GM20431 (cell line): ENCODE measurements at regions not wholly inside any gene's neighbourhood (a gene's known extent, or its start where the extent isn't known, plus 50 kb on each side); places are given as distances from the start of the nearest gene placed in this dataset.
"Not testable (repeated sequence)": the region's sequence is repeated elsewhere in the genome, so short reads cannot be mapped to it uniquely, and the experiment has no call there.

Experiments
- in situ Hi-C: fragments of 300-500 bp; cut with MseI, MboI; formaldehyde crosslinking; loops from one replicate; pipeline ENCODE4 v1.15.0; 2020; ENCODE audit warnings: low sequenced_read_pairs; ENCODE audit not compliant: unreplicated experiment

GRCh38 chr4:42282081-42282901, 115.0 kb upstream of the SHISA3 start:
- in situ Hi-C loops = loop anchor here (25.0 kb wide), 2 partner anchors 320 to 580 kb away; no protein-coding TSS in a partner anchor

GRCh38 chr4:42284030-42284429, 113.3 kb upstream of the SHISA3 start:
- in situ Hi-C loops = loop anchor here (25.0 kb wide), 2 partner anchors 322 to 578 kb away; no protein-coding TSS in a partner anchor

GRCh38 chr4:42288876-42289275, 108.4 kb upstream of the SHISA3 start:
- in situ Hi-C loops = loop anchor here (25.0 kb wide), 2 partner anchors 327 to 573 kb away; no protein-coding TSS in a partner anchor

- in situ Hi-C loops = loop anchor here (25.0 kb wide), 2 partner anchors 330 to 570 kb away; no protein-coding TSS in a partner anchor
Measured at GRCh38 chr4:42292192-42292591, 105.1 kb upstream of the SHISA3 start.

- in situ Hi-C loops = loop anchor here (25.0 kb wide), 2 partner anchors 332 to 568 kb away; no protein-coding TSS in a partner anchor
Measured at GRCh38 chr4:42293967-42294813, 103.1 kb upstream of the SHISA3 start.

GRCh38 chr4:42296196-42296595, 101.1 kb upstream of the SHISA3 start:
- in situ Hi-C loops = loop anchor here (25.0 kb wide), 2 partner anchors 334 to 566 kb away; no protein-coding TSS in a partner anchor

- in situ Hi-C loops = no loop called here
Measured at GRCh38 chr4:42302348-42302747, 94.9 kb upstream of the SHISA3 start.

- in situ Hi-C loops = no loop called here
Measured at GRCh38 chr4:42306221-42307109, 90.8 kb upstream of the SHISA3 start.

- in situ Hi-C loops = no loop called here
Measured at GRCh38 chr4:42308247-42308646, 89.0 kb upstream of the SHISA3 start.

GRCh38 chr4:42309361-42310260, 87.7 kb upstream of the SHISA3 start:
- in situ Hi-C loops = no loop called here

GRCh38 chr4:42310358-42310757, 86.9 kb upstream of the SHISA3 start:
- in situ Hi-C loops = no loop called here

GRCh38 chr4:42310806-42311205, 86.5 kb upstream of the SHISA3 start:
- in situ Hi-C loops = no loop called here

GRCh38 chr4:42311591-42311990, 85.7 kb upstream of the SHISA3 start:
- in situ Hi-C loops = no loop called here

- in situ Hi-C loops = not testable (repeated sequence)
Measured at GRCh38 chr4:42313420-42313819, 83.9 kb upstream of the SHISA3 start.

- in situ Hi-C loops = no loop called here
Measured at GRCh38 chr4:42313872-42314271, 83.4 kb upstream of the SHISA3 start.

GRCh38 chr4:42315231-42315630, 82.1 kb upstream of the SHISA3 start:
- in situ Hi-C loops = no loop called here

- in situ Hi-C loops = no loop called here
Measured at GRCh38 chr4:42320822-42321388, 76.4 kb upstream of the SHISA3 start.

- in situ Hi-C loops = no loop called here
Measured at GRCh38 chr4:42326040-42326439, 71.2 kb upstream of the SHISA3 start.
